Keratinocyte (primary cell): ENCODE measurements at regions not wholly inside any gene's neighbourhood (a gene's known extent, or its start where the extent isn't known, plus 50 kb on each side); places are given as distances from the start of the nearest gene placed in this dataset.

Source experiments
- DNase-seq: peaks from one replicate; pipeline ENCODE4 v3.0.0-alpha.2; 2011; ENCODE audit warnings: low read depth, missing footprints, low spot score
- FAIRE-seq: peaks from 2 replicates; lab custom pipeline; 2011; peaks lifted over from hg19 to GRCh38; lab: Jason Lieb, UNC
- H2AFZ ChIP-seq: 2 replicates; pipeline ENCODE4 v1.6.0; 2012; ENCODE audit warnings: low read length, control low read depth, inconsistent platforms; ENCODE audit not compliant: control insufficient read depth
- H3K27ac ChIP-seq: 2 replicates; pipeline ENCODE4 v1.5.1; 2011; ENCODE audit warnings: low read length; ENCODE audit not compliant: control insufficient read depth, insufficient read depth
- H3K27me3 ChIP-seq: 3 replicates; pipeline ENCODE4 v1.6.0; 2011; ENCODE audit warnings: low read length; ENCODE audit not compliant: control insufficient read depth, insufficient read depth; ENCODE audit errors: extremely low read depth
- H3K36me3 ChIP-seq, 2 experiments: 2 replicates in 1 of 2; 3 replicates in 1 of 2; pipeline ENCODE4 v1.5.1; 2011; ENCODE audit warnings: low read length in 2 of 2, mild to moderate bottlenecking in 1 of 2; ENCODE audit not compliant: control insufficient read depth in 2 of 2, insufficient read depth in 2 of 2; ENCODE audit errors: extremely low read depth in 1 of 2
- H3K4me1 ChIP-seq: 3 replicates; pipeline ENCODE4 v1.5.1; 2011; ENCODE audit warnings: low read length; ENCODE audit not compliant: control insufficient read depth, insufficient read depth; ENCODE audit errors: extremely low read depth
- H3K4me2 ChIP-seq: 3 replicates; pipeline ENCODE4 v1.6.0; 2011; ENCODE audit warnings: low read depth, low read length; ENCODE audit not compliant: control insufficient read depth, insufficient read depth; ENCODE audit errors: extremely low read depth
- H3K4me3 ChIP-seq, 3 experiments: fragments of 200-600 bp in 1 of 3; sonication (generic) in 1 of 3; 2 replicates in 2 of 3; 3 replicates in 1 of 3; pipeline ENCODE4 v1.5.1; 2011 to 2016; ENCODE audit warnings: low read length in 3 of 3, mild to moderate bottlenecking in 3 of 3, control low read depth in 2 of 3, inconsistent platforms in 1 of 3, low read depth in 1 of 3, mixed read lengths in 1 of 3, mixed run types in 1 of 3, moderate library complexity in 1 of 3; ENCODE audit not compliant: control insufficient read depth in 2 of 3, insufficient read depth in 2 of 3; ENCODE audit errors: extremely low read depth in 1 of 3
- H3K79me2 ChIP-seq: 2 replicates; pipeline ENCODE4 v1.6.0; 2012; ENCODE audit warnings: low read length; ENCODE audit not compliant: control insufficient read depth, insufficient read depth
- H3K9ac ChIP-seq: 3 replicates; pipeline ENCODE4 v1.6.0; 2011; ENCODE audit warnings: low read length; ENCODE audit not compliant: control insufficient read depth, insufficient read depth; ENCODE audit errors: extremely low read depth
- H3K9me1 ChIP-seq: 3 replicates; pipeline ENCODE4 v1.6.0; 2011; ENCODE audit warnings: low read length; ENCODE audit not compliant: control insufficient read depth, insufficient read depth; ENCODE audit errors: extremely low read depth
- H3K9me3 ChIP-seq: 2 replicates; pipeline ENCODE4 v1.5.1; 2012; ENCODE audit warnings: low read depth, low read length; ENCODE audit not compliant: control insufficient read depth
- H4K20me1 ChIP-seq: 3 replicates; pipeline ENCODE4 v1.6.0; 2011; ENCODE audit warnings: low read length; ENCODE audit not compliant: control insufficient read depth, insufficient read depth; ENCODE audit errors: extremely low read depth
- EZH2 ChIP-seq: IDR thresholded peaks from one replicate; pipeline ENCODE4 v1.6.1; 2012; ENCODE audit warnings: inconsistent platforms, mild to moderate bottlenecking, low read length, moderate library complexity
- dilution Hi-C: fragments of 300-500 bp; cut with MboI; formaldehyde crosslinking; loops from one replicate; pipeline ENCODE4 v1.7.0; 2020; ENCODE audit warnings: low sequenced_read_pairs; ENCODE audit not compliant: extremely low pct_ligation_motif_present
- TF ChIP-seq, protein P1 (sequence below), 3 experiments: IDR thresholded peaks in 1 of 3; conservative IDR thresholded peaks in 1 of 3; optimal IDR thresholded peaks in 1 of 3; 2 replicates in 2 of 3; 3 replicates in 1 of 3; pipeline versions ENCODE3 to v1.5.1; 2011; ENCODE audit warnings: low read length in 3 of 3, mild to moderate bottlenecking in 3 of 3, moderate library complexity in 2 of 3, control low read depth in 1 of 3, inconsistent platforms in 1 of 3; ENCODE audit not compliant: insufficient read depth in 2 of 3; ENCODE audit errors: extremely low read depth in 1 of 3

GRCh38 chr2:235430366-235431083, 63.3 kb upstream of the AGAP1 start:
- FAIRE-seq = no peak

DNA sequence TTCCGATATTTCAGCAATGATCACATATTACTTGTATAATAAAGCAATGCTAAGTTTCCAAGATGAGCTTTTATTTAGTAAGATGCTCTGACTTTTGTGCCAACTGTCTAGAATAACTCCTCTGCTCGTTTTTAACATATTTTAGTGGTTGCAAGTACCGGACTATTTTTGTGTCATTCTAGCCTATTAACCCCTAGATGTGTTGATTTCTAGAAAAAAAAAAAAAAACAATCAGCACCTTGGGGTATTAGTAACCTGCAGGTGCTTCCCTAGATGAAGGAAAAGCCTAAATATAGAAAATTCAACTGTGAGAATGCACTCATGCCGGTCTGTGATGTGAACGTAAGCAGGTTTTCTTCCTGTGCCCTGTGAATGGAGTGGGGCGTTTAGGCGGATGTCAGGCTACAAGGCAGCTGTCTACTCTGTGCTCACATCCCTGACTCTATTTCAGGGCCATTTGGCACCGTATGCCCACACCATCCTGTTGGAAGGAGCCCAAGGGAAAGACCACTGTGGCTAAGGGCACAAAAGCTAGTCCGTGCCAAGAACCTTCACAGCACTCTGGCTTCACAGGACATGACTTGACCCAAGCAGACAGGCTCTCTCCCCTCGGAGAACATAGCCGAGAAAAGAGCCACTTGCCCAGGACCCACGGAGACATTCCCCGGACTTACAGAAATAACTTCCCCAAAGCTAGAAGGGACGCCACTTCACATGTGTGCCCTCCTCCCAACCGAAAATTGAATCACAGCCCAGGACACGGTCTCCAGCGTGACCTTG, 60.9 kb upstream of the AGAP1 start:
- dilution Hi-C loops = no loop called here
- no peak overlapping the region for H3K27ac ChIP-seq
- no peaks in the 10 kb centered on the region for H3K9me3 ChIP-seq
- no peak overlapping the region for H2AFZ ChIP-seq
- no peaks in the 10 kb centered on the region for H3K79me2 ChIP-seq
- TF ChIP-seq EZH2 = no peak
- TF ChIP-seq, protein P1, sequence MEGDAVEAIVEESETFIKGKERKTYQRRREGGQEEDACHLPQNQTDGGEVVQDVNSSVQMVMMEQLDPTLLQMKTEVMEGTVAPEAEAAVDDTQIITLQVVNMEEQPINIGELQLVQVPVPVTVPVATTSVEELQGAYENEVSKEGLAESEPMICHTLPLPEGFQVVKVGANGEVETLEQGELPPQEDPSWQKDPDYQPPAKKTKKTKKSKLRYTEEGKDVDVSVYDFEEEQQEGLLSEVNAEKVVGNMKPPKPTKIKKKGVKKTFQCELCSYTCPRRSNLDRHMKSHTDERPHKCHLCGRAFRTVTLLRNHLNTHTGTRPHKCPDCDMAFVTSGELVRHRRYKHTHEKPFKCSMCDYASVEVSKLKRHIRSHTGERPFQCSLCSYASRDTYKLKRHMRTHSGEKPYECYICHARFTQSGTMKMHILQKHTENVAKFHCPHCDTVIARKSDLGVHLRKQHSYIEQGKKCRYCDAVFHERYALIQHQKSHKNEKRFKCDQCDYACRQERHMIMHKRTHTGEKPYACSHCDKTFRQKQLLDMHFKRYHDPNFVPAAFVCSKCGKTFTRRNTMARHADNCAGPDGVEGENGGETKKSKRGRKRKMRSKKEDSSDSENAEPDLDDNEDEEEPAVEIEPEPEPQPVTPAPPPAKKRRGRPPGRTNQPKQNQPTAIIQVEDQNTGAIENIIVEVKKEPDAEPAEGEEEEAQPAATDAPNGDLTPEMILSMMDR (optimal IDR thresholded peaks at IDR 0.05 in 1 of 3, IDR thresholded peaks at IDR 0.05 in 1 of 3, conservative IDR thresholded peaks at IDR 0.05 in 1 of 3; ENCODE audit: extremely low read depth in 1 of 3, insufficient read depth in 2 of 3, low read length in 3 of 3) = no peak
- H3K4me1 ChIP-seq = no peaks in the 10 kb centered on the region
- no peaks in the 10 kb centered on the region for H4K20me1 ChIP-seq
- H3K27me3 ChIP-seq = peaks cover 10% of the 10 kb centered on the region
- no peak overlapping the region for H3K4me2 ChIP-seq
- no peak overlapping the region for H3K9ac ChIP-seq
- H3K4me3 ChIP-seq = no peak overlapping the region
- H3K36me3 ChIP-seq = no peaks in the 10 kb centered on the region
- FAIRE-seq (no peak), DNase-seq (no peak)
- H3K9me1 ChIP-seq = no peaks in the 10 kb centered on the region

More at GRCh38 chr2:235430366-235431083, 63.3 kb upstream of the AGAP1 start:
- no peak for DNase-seq
- no peaks in the 10 kb centered on the region for H3K79me2 ChIP-seq
- no peaks in the 10 kb centered on the region for H3K4me1 ChIP-seq
- no peak overlapping the region for H3K9ac ChIP-seq
- TF ChIP-seq, protein P1 (optimal IDR thresholded peaks at IDR 0.05 in 1 of 3, IDR thresholded peaks at IDR 0.05 in 1 of 3, conservative IDR thresholded peaks at IDR 0.05 in 1 of 3; ENCODE audit: extremely low read depth in 1 of 3, insufficient read depth in 2 of 3, low read length in 3 of 3) = no peak
- no peak for TF ChIP-seq EZH2
- H3K27me3 ChIP-seq = peaks cover 10% of the 10 kb centered on the region
- no peaks in the 10 kb centered on the region for H3K36me3 ChIP-seq
- H4K20me1 ChIP-seq = no peaks in the 10 kb centered on the region
- H3K27ac ChIP-seq = no peak overlapping the region
- no peak overlapping the region for H3K4me3 ChIP-seq
- H3K9me3 ChIP-seq = no peaks in the 10 kb centered on the region
- H2AFZ ChIP-seq = no peak overlapping the region
- no peaks in the 10 kb centered on the region for H3K9me1 ChIP-seq
- H3K4me2 ChIP-seq = no peak overlapping the region
- dilution Hi-C loops = no loop called here
